ENCODE measurements at regions not wholly inside any gene's neighbourhood (a gene's known extent, or its start where the extent isn't known, plus 50 kb on each side); places are given as distances from the start of the nearest gene placed in this dataset.

- no peak for DNase-seq
- H3K9me3 ChIP-seq: no peaks in the 10 kb centered on the region
- no peaks in the 10 kb centered on the region for H3K36me3 ChIP-seq (ENCODE audit: low read depth)
- intact Hi-C loops (cut with DNase I, micrococcal nuclease): no loop called here
- ATAC-seq: no peak
- no peak for TF ChIP-seq CTCF (IDR thresholded peaks at IDR 0.05)
- no peaks in the 10 kb centered on the region for H3K4me1 ChIP-seq (ENCODE audit: low read depth)
- no peak overlapping the region for H3K4me3 ChIP-seq
These were observed 270.9 kb downstream of the CYP26B1 start for GRCh38 chr2:71876542-71877451.

GRCh38 chr2:71872466-71873051, 275.1 kb downstream of the CYP26B1 start:
- TF ChIP-seq CTCF (IDR thresholded peaks at IDR 0.05): no peak

GRCh38 chr2:71865391-71865965, 282.2 kb downstream of the CYP26B1 start:
- DNase-seq (no peak), ATAC-seq (no peak)
- no peak for TF ChIP-seq CTCF (IDR thresholded peaks at IDR 0.05)
- no peaks in the 10 kb centered on the region for H3K4me1 ChIP-seq (ENCODE audit: low read depth)
- H3K36me3 ChIP-seq (ENCODE audit: low read depth): no peaks in the 10 kb centered on the region
- intact Hi-C loops (cut with DNase I, micrococcal nuclease): no loop called here
- no peaks in the 10 kb centered on the region for H3K9me3 ChIP-seq
- H3K4me3 ChIP-seq: no peak overlapping the region

More at GRCh38 chr2:71872466-71873051, 275.1 kb downstream of the CYP26B1 start:
- intact Hi-C loops (cut with DNase I, micrococcal nuclease): no loop called here
- H3K36me3 ChIP-seq (ENCODE audit: low read depth): no peaks in the 10 kb centered on the region
- no peaks in the 10 kb centered on the region for H3K9me3 ChIP-seq
- no peak for ATAC-seq
- H3K4me1 ChIP-seq (ENCODE audit: low read depth): no peaks in the 10 kb centered on the region
- no peak overlapping the region for H3K4me3 ChIP-seq
- DNase-seq: no peak

GRCh38 chr2:71864085-71864484, 283.6 kb downstream of the CYP26B1 start:
- intact Hi-C loops (cut with DNase I, micrococcal nuclease): no loop called here
- Histone ChIP-seq H3K36me3 (ENCODE audit: low read depth) (no peaks in the 10 kb centered on the region), H3K4me1 (ENCODE audit: low read depth) (no peaks in the 10 kb centered on the region), H3K4me3 (no peak overlapping the region), H3K9me3 (no peaks in the 10 kb centered on the region)
- TF ChIP-seq CTCF (IDR thresholded peaks at IDR 0.05): no peak
- ATAC-seq (no peak), DNase-seq (no peak)

DNA sequence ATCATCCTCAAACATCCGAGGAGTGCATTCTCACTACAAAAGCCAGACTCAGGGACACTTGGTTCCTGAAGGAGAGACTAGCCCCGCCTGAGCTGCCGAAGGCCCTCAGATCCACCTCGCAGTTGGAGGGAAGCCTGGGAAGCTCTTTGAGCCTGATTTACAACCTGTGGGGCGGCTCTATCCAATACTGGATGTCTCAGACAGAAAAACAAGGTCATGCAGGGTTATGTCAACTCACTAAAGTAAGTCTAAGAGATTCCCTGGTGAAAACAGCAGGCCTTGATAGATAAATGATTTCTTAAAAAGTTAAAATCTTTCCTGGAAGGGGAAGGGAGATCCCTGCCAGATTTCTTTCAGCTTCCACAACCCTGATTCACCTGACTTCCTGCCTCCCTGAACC, 284.3 kb downstream of the CYP26B1 start:
- DNase-seq (no peak), ATAC-seq (no peak)
- Histone ChIP-seq H3K4me3 (no peak overlapping the region), H3K36me3 (ENCODE audit: low read depth) (no peaks in the 10 kb centered on the region), H3K4me1 (ENCODE audit: low read depth) (no peaks in the 10 kb centered on the region), H3K9me3 (no peaks in the 10 kb centered on the region)
- intact Hi-C loops (cut with DNase I, micrococcal nuclease): no loop called here
- TF ChIP-seq CTCF (IDR thresholded peaks at IDR 0.05): no peak

Measured in mucosa of descending colon (tissue), 3 donors.